Adrenal gland (tissue), 5 donors: ENCODE measurements at regions not wholly inside any gene's neighbourhood (a gene's known extent, or its start where the extent isn't known, plus 50 kb on each side); places are given as distances from the start of the nearest gene placed in this dataset.

Source experiments
- POLR2A ChIP-seq, 2 donors: fragments of 450-650 bp; IDR thresholded peaks; one replicate each; pipeline ENCODE4 v1.6.1; 2017; ENCODE audit warnings: antibody characterized with exemption in 2 of 2, mild to moderate bottlenecking in 2 of 2, moderate library complexity in 1 of 2
- TF ChIP-seq, protein P1 (sequence below), 6 experiments: fragments of 450-650 bp in 4 of 6; fragments of 200-600 bp in 2 of 6; sonication (generic) in 1 of 6; IDR thresholded peaks; 1 replicate in 5 of 6; 2 replicates in 1 of 6; pipeline versions ENCODE4 v1.5.1 to v1.8.0; 2016 to 2021; ENCODE audit warnings: antibody characterized with exemption in 6 of 6, mild to moderate bottlenecking in 2 of 6, moderate library complexity in 1 of 6
- donor health status: DM: no; HTN: no; CAD: no.

DNA sequence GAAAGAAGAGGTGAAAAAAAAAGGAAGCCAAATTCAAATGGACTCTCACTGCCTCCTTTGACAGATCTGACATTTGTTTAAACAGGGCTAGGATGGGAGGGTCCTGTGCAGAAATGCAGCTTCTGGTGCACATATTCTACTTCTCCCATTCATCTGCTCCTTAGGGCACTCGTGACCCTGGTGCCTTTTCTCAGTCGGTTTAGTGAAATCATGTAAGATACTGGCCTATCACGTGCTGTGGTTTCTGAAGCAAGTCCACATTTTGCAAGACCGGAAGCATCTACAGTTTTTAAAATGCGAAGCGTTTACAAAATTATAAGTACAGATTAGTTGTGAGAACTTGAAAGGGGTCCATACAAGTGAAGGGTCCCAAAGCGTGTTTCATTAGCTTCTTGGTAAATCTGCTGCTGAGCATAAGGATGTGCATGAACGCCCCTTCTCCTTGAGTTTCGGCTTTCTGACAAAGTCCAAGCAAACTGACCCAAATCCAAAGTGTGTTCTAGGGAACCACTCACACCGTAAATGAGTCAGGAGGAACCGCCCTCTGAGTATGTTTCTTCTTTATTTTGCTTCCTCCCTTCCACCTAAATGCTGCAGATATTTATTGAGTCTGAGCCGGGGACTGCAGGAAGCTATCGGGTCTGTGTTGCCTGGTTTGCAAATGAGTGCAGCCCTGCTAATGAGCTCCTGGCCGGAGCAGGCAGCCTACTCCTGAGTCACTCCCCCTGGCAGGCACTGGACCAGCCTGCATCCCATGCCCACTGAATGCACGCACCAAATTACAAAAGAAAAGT, 323.8 kb upstream of the JARID2 start:
- TF ChIP-seq POLR2A (IDR thresholded peaks at IDR 0.05), result no peak
- TF ChIP-seq, protein P1, sequence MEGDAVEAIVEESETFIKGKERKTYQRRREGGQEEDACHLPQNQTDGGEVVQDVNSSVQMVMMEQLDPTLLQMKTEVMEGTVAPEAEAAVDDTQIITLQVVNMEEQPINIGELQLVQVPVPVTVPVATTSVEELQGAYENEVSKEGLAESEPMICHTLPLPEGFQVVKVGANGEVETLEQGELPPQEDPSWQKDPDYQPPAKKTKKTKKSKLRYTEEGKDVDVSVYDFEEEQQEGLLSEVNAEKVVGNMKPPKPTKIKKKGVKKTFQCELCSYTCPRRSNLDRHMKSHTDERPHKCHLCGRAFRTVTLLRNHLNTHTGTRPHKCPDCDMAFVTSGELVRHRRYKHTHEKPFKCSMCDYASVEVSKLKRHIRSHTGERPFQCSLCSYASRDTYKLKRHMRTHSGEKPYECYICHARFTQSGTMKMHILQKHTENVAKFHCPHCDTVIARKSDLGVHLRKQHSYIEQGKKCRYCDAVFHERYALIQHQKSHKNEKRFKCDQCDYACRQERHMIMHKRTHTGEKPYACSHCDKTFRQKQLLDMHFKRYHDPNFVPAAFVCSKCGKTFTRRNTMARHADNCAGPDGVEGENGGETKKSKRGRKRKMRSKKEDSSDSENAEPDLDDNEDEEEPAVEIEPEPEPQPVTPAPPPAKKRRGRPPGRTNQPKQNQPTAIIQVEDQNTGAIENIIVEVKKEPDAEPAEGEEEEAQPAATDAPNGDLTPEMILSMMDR (IDR thresholded peaks at IDR 0.05), result no peak
